Osteoblast (primary cell): ENCODE measurements at regions not wholly inside any gene's neighbourhood (a gene's known extent, or its start where the extent isn't known, plus 50 kb on each side); places are given as distances from the start of the nearest gene placed in this dataset.
A peak's percentile ranks its signal among the peaks of the same experiment; 100 is the strongest.

Experiments used
- DNase-seq: peaks from one replicate; pipeline ENCODE4 v3.0.0; 2011; ENCODE audit warnings: low spot score, mixed read lengths; ENCODE audit not compliant: insufficient read length; ENCODE audit errors: missing footprints
- H2AFZ ChIP-seq: 2 replicates; pipeline ENCODE4 v1.6.0; 2011; ENCODE audit warnings: mild to moderate bottlenecking, low read length
- H3K27ac ChIP-seq: 2 replicates; pipeline ENCODE4 v1.5.1; 2011; ENCODE audit warnings: mild to moderate bottlenecking, low read depth, low read length, moderate library complexity
- H3K27me3 ChIP-seq: 2 replicates; pipeline ENCODE4 v1.6.0; 2012; ENCODE audit warnings: mild to moderate bottlenecking, control low read depth, inconsistent platforms, low read length, moderate library complexity; ENCODE audit not compliant: insufficient read depth
- H3K36me3 ChIP-seq: 2 replicates; pipeline ENCODE4 v1.5.1; 2011; ENCODE audit warnings: mild to moderate bottlenecking, low read length, control low read depth, moderate library complexity; ENCODE audit not compliant: insufficient read depth
- H3K4me1 ChIP-seq: 2 replicates; pipeline ENCODE4 v1.5.1; 2011; ENCODE audit warnings: mild to moderate bottlenecking, low read length, control low read depth, moderate library complexity; ENCODE audit not compliant: insufficient read depth
- H3K4me2 ChIP-seq: 2 replicates; pipeline ENCODE4 v1.6.0; 2011; ENCODE audit warnings: mild to moderate bottlenecking, low read length; ENCODE audit not compliant: insufficient read depth
- H3K4me3 ChIP-seq: fragments of 200-600 bp; sonication (generic); 3 replicates; pipeline ENCODE4 v1.5.1; 2012; ENCODE audit warnings: mild to moderate bottlenecking, low read length, inconsistent platforms; ENCODE audit not compliant: insufficient read depth
- H3K79me2 ChIP-seq: 2 replicates; pipeline ENCODE4 v1.6.0; 2012; ENCODE audit warnings: mild to moderate bottlenecking, low read length, control low read depth, inconsistent platforms; ENCODE audit not compliant: insufficient read depth
- H3K9me3 ChIP-seq: 2 replicates; pipeline ENCODE4 v1.5.1; 2011; ENCODE audit warnings: low read depth, low read length, control low read depth
- H4K20me1 ChIP-seq: 2 replicates; pipeline ENCODE4 v1.6.0; 2012; ENCODE audit warnings: mild to moderate bottlenecking, low read length, control low read depth; ENCODE audit not compliant: insufficient read depth
- CTCF ChIP-seq: IDR thresholded peaks from 2 replicates; pipeline ENCODE4 v1.5.1; 2011; ENCODE audit warnings: mild to moderate bottlenecking, low read depth, low read length, moderate library complexity; ENCODE audit errors: extremely low read depth

- no peak overlapping the region for H2AFZ ChIP-seq
- no peaks in the 10 kb centered on the region for H3K36me3 ChIP-seq
- H3K9me3 ChIP-seq, result no peaks in the 10 kb centered on the region
- peak; percentile 52 for DNase-seq
- peaks cover 5% of the 10 kb centered on the region for H3K4me1 ChIP-seq
- no peaks in the 10 kb centered on the region for H3K79me2 ChIP-seq
- no peak overlapping the region for H3K4me3 ChIP-seq
- H3K27me3 ChIP-seq, result peaks cover 39% of the 10 kb centered on the region
- no peaks in the 10 kb centered on the region for H4K20me1 ChIP-seq
- H3K27ac ChIP-seq, result no peak overlapping the region
- TF ChIP-seq CTCF, result no peak
- no peak overlapping the region for H3K4me2 ChIP-seq
These were observed 77.5 kb downstream of the CDCA7 start for GRCh38 chr2:173432049-173432754.

- H3K36me3 ChIP-seq, result no peaks in the 10 kb centered on the region
- H4K20me1 ChIP-seq, result no peaks in the 10 kb centered on the region
- no peak overlapping the region for H3K4me3 ChIP-seq
- H3K4me1 ChIP-seq, result peaks cover 5% of the 10 kb centered on the region
- DNase-seq, result no peak
- peaks cover 37% of the 10 kb centered on the region for H3K27me3 ChIP-seq
- no peaks in the 10 kb centered on the region for H3K9me3 ChIP-seq
- TF ChIP-seq CTCF, result no peak
- H3K4me2 ChIP-seq, result no peak overlapping the region
- no peaks in the 10 kb centered on the region for H3K79me2 ChIP-seq
- H3K27ac ChIP-seq, result no peak overlapping the region
- no peak overlapping the region for H2AFZ ChIP-seq
These were observed 80.3 kb downstream of the CDCA7 start for GRCh38 chr2:173434762-173435569.

- Histone ChIP-seq H3K27me3 (peaks cover 32% of the 10 kb centered on the region), H3K4me2 (no peak overlapping the region), H3K36me3 (no peaks in the 10 kb centered on the region), H3K4me3 (no peak overlapping the region), H3K79me2 (no peaks in the 10 kb centered on the region), H3K4me1 (peaks cover 5% of the 10 kb centered on the region), H3K27ac (no peak overlapping the region), H2AFZ (no peak overlapping the region), H3K9me3 (no peaks in the 10 kb centered on the region), H4K20me1 (no peaks in the 10 kb centered on the region)
- no peak for TF ChIP-seq CTCF
- no peak for DNase-seq
These were observed 80.9 kb downstream of the CDCA7 start for GRCh38 chr2:173435574-173435973.

- DNase-seq, result no peak
- TF ChIP-seq CTCF, result no peak
These were observed 81.4 kb downstream of the CDCA7 start for GRCh38 chr2:173436088-173436487.

More at GRCh38 chr2:173436088-173436487, 81.4 kb downstream of the CDCA7 start:
- Histone ChIP-seq H3K4me2 (no peak overlapping the region), H3K4me1 (peaks cover 5% of the 10 kb centered on the region), H3K79me2 (no peaks in the 10 kb centered on the region), H3K4me3 (no peak overlapping the region), H2AFZ (no peak overlapping the region), H4K20me1 (no peaks in the 10 kb centered on the region), H3K36me3 (no peaks in the 10 kb centered on the region), H3K9me3 (no peaks in the 10 kb centered on the region), H3K27me3 (peaks cover 27% of the 10 kb centered on the region), H3K27ac (no peak overlapping the region)
